GM19397 (cell line): ENCODE measurements at regions not wholly inside any gene's neighbourhood (a gene's known extent, or its start where the extent isn't known, plus 50 kb on each side); places are given as distances from the start of the nearest gene placed in this dataset.

Source experiments
- ATAC-seq: cut with Tn5 transposase; IDR thresholded peaks from one replicate; pipeline ENCODE4 v1.9.1; 2021; ENCODE audit warnings: mild to moderate bottlenecking, moderate library complexity; ENCODE audit not compliant: unreplicated experiment

- no peak for ATAC-seq
These were observed 115.8 kb upstream of the SORCS1 start for GRCh38 chr10:107280293-107280692.

DNA sequence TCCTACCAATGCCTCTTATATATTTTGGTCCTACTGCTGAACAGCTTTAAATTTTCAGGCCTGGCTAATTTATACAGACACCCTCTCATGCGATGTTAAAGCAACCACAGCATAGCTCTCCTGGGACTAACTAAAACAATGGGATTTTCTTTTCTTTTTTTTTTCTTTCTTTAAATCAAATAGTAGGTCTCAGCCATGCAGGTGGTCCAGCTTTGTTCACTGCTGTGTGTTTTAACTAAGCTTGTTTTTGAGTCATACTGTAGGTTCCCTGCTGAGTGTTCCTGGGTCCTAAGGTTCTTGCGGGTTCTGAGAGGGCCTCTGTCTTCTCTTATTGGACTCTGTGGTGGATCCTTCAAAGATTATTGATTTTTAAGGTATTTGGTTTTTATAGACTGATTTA lies 113.1 kb upstream of the SORCS1 start:
- no peak for ATAC-seq

GRCh38 chr10:107275806-107276205 lies 111.3 kb upstream of the SORCS1 start:
- no peak for ATAC-seq

GRCh38 chr10:107269626-107270025 lies 105.1 kb upstream of the SORCS1 start:
- no peak for ATAC-seq

GRCh38 chr10:107264742-107265141 lies 100.2 kb upstream of the SORCS1 start:
- ATAC-seq, result no peak

DNA sequence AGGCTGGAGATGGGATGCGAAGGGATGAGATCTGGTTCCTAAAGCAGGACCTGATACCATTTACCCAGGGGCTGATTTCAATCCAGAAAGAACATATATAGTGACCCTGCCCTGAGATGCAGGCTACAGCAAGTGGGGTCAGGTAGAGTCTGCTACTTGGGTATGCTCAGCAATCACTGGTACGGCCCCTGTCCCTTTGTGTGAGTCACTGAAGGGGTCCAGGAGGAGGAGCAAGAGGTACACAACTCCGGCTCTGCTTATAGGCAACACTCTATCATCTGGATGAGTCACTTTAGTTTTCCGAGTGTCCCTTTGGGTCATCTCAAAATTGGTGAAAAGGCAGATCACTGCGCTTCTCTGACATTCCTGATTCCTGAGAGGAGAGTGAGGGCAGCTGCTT lies 79.6 kb upstream of the SORCS1 start:
- ATAC-seq, result no peak

- ATAC-seq, result no peak
These were observed 73.8 kb upstream of the SORCS1 start for GRCh38 chr10:107238275-107238674.

DNA sequence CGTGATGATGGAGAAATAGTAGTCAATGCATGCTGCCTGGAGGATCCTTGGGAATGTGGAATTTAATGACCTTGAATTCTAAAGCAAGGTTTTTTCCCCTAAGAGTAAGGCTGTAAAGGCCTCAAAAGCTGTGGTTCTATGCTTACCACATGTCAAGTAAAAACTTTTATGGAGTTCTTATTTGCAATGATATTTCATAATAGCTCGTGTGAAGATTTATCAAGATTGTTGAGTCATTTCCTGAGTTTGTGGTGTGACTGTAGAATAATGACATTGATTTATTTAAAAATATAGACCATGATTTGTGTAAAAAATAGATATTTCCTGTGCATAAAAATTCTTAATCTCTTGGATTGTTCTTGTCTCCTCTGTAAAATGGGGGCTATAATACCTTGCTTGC lies 67.5 kb upstream of the SORCS1 start:
- no peak for ATAC-seq

GRCh38 chr10:107230887-107231286 lies 66.4 kb upstream of the SORCS1 start:
- no peak for ATAC-seq

DNA sequence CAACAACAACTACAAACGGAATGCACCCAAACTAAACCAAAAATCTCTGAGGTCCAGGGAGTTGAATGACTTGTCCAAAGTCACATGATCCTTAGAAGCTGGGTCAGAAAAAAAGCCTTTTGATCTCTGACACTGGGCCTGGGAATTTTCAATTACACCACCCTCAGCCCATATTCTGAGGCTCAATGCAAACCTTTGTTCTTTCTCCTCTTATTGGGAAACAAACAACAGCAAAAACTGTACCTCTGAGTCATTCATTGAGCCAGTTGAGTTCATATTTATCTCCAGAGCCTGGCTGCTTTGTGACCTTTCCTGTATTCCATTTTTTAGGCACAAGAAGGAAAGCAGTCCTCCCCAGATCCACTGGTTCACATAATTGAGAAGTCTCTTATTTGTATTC lies 51.2 kb upstream of the SORCS1 start:
- ATAC-seq, result no peak
